Neuron (in vitro differentiated cells): ENCODE measurements at regions not wholly inside any gene's neighbourhood (a gene's known extent, or its start where the extent isn't known, plus 50 kb on each side); places are given as distances from the start of the nearest gene placed in this dataset.
"Not testable (repeated sequence)": the region's sequence is repeated elsewhere in the genome, so short reads cannot be mapped to it uniquely, and the experiment has no call there.

Source experiments
- H2AFZ ChIP-seq: one replicate; pipeline ENCODE4 v1.6.1; 2013; ENCODE audit warnings: low read depth, mild to moderate bottlenecking, inconsistent platforms, low read length, moderate library complexity
- H3K27me3 ChIP-seq: one replicate; pipeline ENCODE4 v1.6.1; 2013; ENCODE audit warnings: low read length; ENCODE audit not compliant: insufficient read depth
- H3K36me3 ChIP-seq: one replicate; pipeline ENCODE4 v1.6.1; 2013; ENCODE audit warnings: low read length; ENCODE audit not compliant: insufficient read depth
- H3K4me1 ChIP-seq: one replicate; pipeline ENCODE4 v1.6.1; 2013; ENCODE audit warnings: low read length; ENCODE audit not compliant: insufficient read depth
- H3K4me3 ChIP-seq: 2 replicates; pipeline ENCODE4 v1.5.1; 2013; ENCODE audit warnings: mild to moderate bottlenecking, low read length, moderate library complexity
- H3K9me3 ChIP-seq: one replicate; pipeline ENCODE4 v1.6.1; 2013; ENCODE audit warnings: low read length

GRCh38 chr16:65244787-65245186 is 122.9 kb upstream of the CDH11 start:
- Histone ChIP-seq H3K4me3 (no peak overlapping the region), H3K9me3 (no peaks in the 10 kb centered on the region), H3K36me3 (no peaks in the 10 kb centered on the region), H3K4me1 (no peaks in the 10 kb centered on the region), H2AFZ (no peak overlapping the region), H3K27me3 (no peaks in the 10 kb centered on the region)

GRCh38 chr16:65235339-65236177 is 113.7 kb upstream of the CDH11 start:
- H3K4me1 ChIP-seq = no peaks in the 10 kb centered on the region
- no peaks in the 10 kb centered on the region for H3K36me3 ChIP-seq
- H3K4me3 ChIP-seq = no peak overlapping the region

GRCh38 chr16:65234721-65235320 is 113.0 kb upstream of the CDH11 start:
- not testable (repeated sequence) for H3K27me3 ChIP-seq, H3K9me3 ChIP-seq, H2AFZ ChIP-seq, H3K36me3 ChIP-seq, H3K4me3 ChIP-seq, H3K4me1 ChIP-seq

More at GRCh38 chr16:65235339-65236177, 113.7 kb upstream of the CDH11 start:
- no peak overlapping the region for H2AFZ ChIP-seq
- H3K9me3 ChIP-seq = no peaks in the 10 kb centered on the region
- H3K27me3 ChIP-seq = peaks cover 2% of the 10 kb centered on the region

GRCh38 chr16:65229191-65229662 is 107.4 kb upstream of the CDH11 start:
- Histone ChIP-seq H3K36me3 (no peaks in the 10 kb centered on the region), H3K4me3 (no peak overlapping the region), H2AFZ (no peak overlapping the region), H3K27me3 (no peaks in the 10 kb centered on the region), H3K4me1 (no peaks in the 10 kb centered on the region), H3K9me3 (no peaks in the 10 kb centered on the region)

GRCh38 chr16:65227150-65227835 is 105.4 kb upstream of the CDH11 start:
- Histone ChIP-seq H3K36me3 (no peaks in the 10 kb centered on the region), H3K4me1 (no peaks in the 10 kb centered on the region), H2AFZ (no peak overlapping the region), H3K9me3 (no peaks in the 10 kb centered on the region), H3K27me3 (no peaks in the 10 kb centered on the region), H3K4me3 (no peak overlapping the region)

- Histone ChIP-seq H3K27me3 (no peaks in the 10 kb centered on the region), H3K9me3 (no peaks in the 10 kb centered on the region), H3K4me3 (no peak overlapping the region), H3K4me1 (no peaks in the 10 kb centered on the region), H3K36me3 (no peaks in the 10 kb centered on the region), H2AFZ (no peak overlapping the region)
Measured at GRCh38 chr16:65226077-65226476, 104.2 kb upstream of the CDH11 start.

- no peaks in the 10 kb centered on the region for H3K36me3 ChIP-seq
- H3K9me3 ChIP-seq = no peaks in the 10 kb centered on the region
- H2AFZ ChIP-seq = no peak overlapping the region
- H3K4me1 ChIP-seq = no peaks in the 10 kb centered on the region
- no peaks in the 10 kb centered on the region for H3K27me3 ChIP-seq
- no peak overlapping the region for H3K4me3 ChIP-seq
Measured at GRCh38 chr16:65225488-65225887, 103.6 kb upstream of the CDH11 start.

- Histone ChIP-seq H3K4me3 (no peak overlapping the region), H3K9me3 (no peaks in the 10 kb centered on the region), H2AFZ (no peak overlapping the region), H3K36me3 (no peaks in the 10 kb centered on the region), H3K4me1 (no peaks in the 10 kb centered on the region), H3K27me3 (no peaks in the 10 kb centered on the region)
Measured at GRCh38 chr16:65224994-65225393, 103.1 kb upstream of the CDH11 start.

GRCh38 chr16:65224471-65224870 is 102.6 kb upstream of the CDH11 start:
- Histone ChIP-seq H3K36me3 (no peaks in the 10 kb centered on the region), H3K9me3 (no peaks in the 10 kb centered on the region)

GRCh38 chr16:65223335-65223734 is 101.5 kb upstream of the CDH11 start:
- Histone ChIP-seq H3K27me3 (no peaks in the 10 kb centered on the region), H3K9me3 (no peaks in the 10 kb centered on the region), H3K4me1 (no peaks in the 10 kb centered on the region), H3K36me3 (no peaks in the 10 kb centered on the region), H2AFZ (no peak overlapping the region), H3K4me3 (no peak overlapping the region)

More at GRCh38 chr16:65224471-65224870, 102.6 kb upstream of the CDH11 start:
- H3K4me3 ChIP-seq = no peak overlapping the region
- no peaks in the 10 kb centered on the region for H3K27me3 ChIP-seq
- no peaks in the 10 kb centered on the region for H3K4me1 ChIP-seq
- H2AFZ ChIP-seq = no peak overlapping the region

GRCh38 chr16:65222536-65222935 is 100.7 kb upstream of the CDH11 start:
- no peaks in the 10 kb centered on the region for H3K9me3 ChIP-seq
- no peak overlapping the region for H3K4me3 ChIP-seq
- no peaks in the 10 kb centered on the region for H3K27me3 ChIP-seq

GRCh38 chr16:65222049-65222448 is 100.2 kb upstream of the CDH11 start:
- Histone ChIP-seq H3K4me3 (no peak overlapping the region), H2AFZ (no peak overlapping the region)

More at GRCh38 chr16:65222536-65222935, 100.7 kb upstream of the CDH11 start:
- Histone ChIP-seq H3K36me3 (no peaks in the 10 kb centered on the region), H2AFZ (no peak overlapping the region), H3K4me1 (no peaks in the 10 kb centered on the region)

GRCh38 chr16:65219786-65220185 is 97.9 kb upstream of the CDH11 start:
- H3K27me3 ChIP-seq = no peaks in the 10 kb centered on the region
- no peak overlapping the region for H2AFZ ChIP-seq
- no peaks in the 10 kb centered on the region for H3K36me3 ChIP-seq
- H3K4me1 ChIP-seq = no peaks in the 10 kb centered on the region
- H3K4me3 ChIP-seq = no peak overlapping the region
- no peaks in the 10 kb centered on the region for H3K9me3 ChIP-seq

More at GRCh38 chr16:65222049-65222448, 100.2 kb upstream of the CDH11 start:
- Histone ChIP-seq H3K27me3 (no peaks in the 10 kb centered on the region), H3K9me3 (no peaks in the 10 kb centered on the region), H3K36me3 (no peaks in the 10 kb centered on the region), H3K4me1 (no peaks in the 10 kb centered on the region)
